HG02870 (cell line): ENCODE measurements at regions not wholly inside any gene's neighbourhood (a gene's known extent, or its start where the extent isn't known, plus 50 kb on each side); places are given as distances from the start of the nearest gene placed in this dataset.
A peak's percentile ranks its signal among the peaks of the same experiment; 100 is the strongest.

ENCODE experiments used
- ATAC-seq: cut with Tn5 transposase; IDR thresholded peaks from one replicate; pipeline ENCODE4 v1.9.1; 2021; ENCODE audit warnings: mild to moderate bottlenecking, moderate library complexity; ENCODE audit not compliant: unreplicated experiment

- ATAC-seq = no peak
These were observed 108.4 kb upstream of the DPH6 start for GRCh38 chr15:35654332-35654731.

- ATAC-seq = no peak
These were observed 111.8 kb upstream of the DPH6 start for GRCh38 chr15:35657679-35658311.

GRCh38 chr15:35663956-35664355, 118.0 kb upstream of the DPH6 start:
- no peak for ATAC-seq

- ATAC-seq = no peak
These were observed 120.1 kb upstream of the DPH6 start for GRCh38 chr15:35665896-35666536.

- no peak for ATAC-seq
These were observed 121.9 kb upstream of the DPH6 start for GRCh38 chr15:35667908-35668307.

GRCh38 chr15:35669021-35669420, 123.1 kb upstream of the DPH6 start:
- no peak for ATAC-seq

GRCh38 chr15:35669432-35670045, 123.6 kb upstream of the DPH6 start:
- no peak for ATAC-seq

GRCh38 chr15:35671197-35671596, 125.2 kb upstream of the DPH6 start:
- no peak for ATAC-seq

GRCh38 chr15:35671981-35672380, 126.0 kb upstream of the DPH6 start:
- no peak for ATAC-seq

GRCh38 chr15:35673093-35673684, 127.2 kb upstream of the DPH6 start:
- ATAC-seq = peak; percentile 63

- ATAC-seq = no peak
These were observed 129.2 kb upstream of the DPH6 start for GRCh38 chr15:35674873-35675781.

GRCh38 chr15:35678774-35679173, 132.8 kb upstream of the DPH6 start:
- no peak for ATAC-seq

GRCh38 chr15:35679186-35679585, 133.2 kb upstream of the DPH6 start:
- ATAC-seq = no peak

GRCh38 chr15:35680951-35681350, 135.0 kb upstream of the DPH6 start:
- ATAC-seq = no peak

- ATAC-seq = no peak
These were observed 140.4 kb upstream of the DPH6 start for GRCh38 chr15:35686347-35686746.

- no peak for ATAC-seq
These were observed 143.3 kb upstream of the DPH6 start for GRCh38 chr15:35689266-35689665.

- no peak for ATAC-seq
These were observed 144.1 kb upstream of the DPH6 start for GRCh38 chr15:35690089-35690488.

GRCh38 chr15:35690698-35691116, 144.7 kb upstream of the DPH6 start:
- no peak for ATAC-seq

- no peak for ATAC-seq
These were observed 145.3 kb upstream of the DPH6 start for GRCh38 chr15:35691173-35691761.
